WI38 (cell line): ENCODE measurements at regions not wholly inside any gene's neighbourhood (a gene's known extent, or its start where the extent isn't known, plus 50 kb on each side); places are given as distances from the start of the nearest gene placed in this dataset.

Source experiments
- H3K4me3 ChIP-seq: 2 replicates; pipeline ENCODE4 v1.5.1; 2011; ENCODE audit warnings: low read depth, mild to moderate bottlenecking, control low read depth, low read length
- CTCF ChIP-seq: IDR thresholded peaks from 2 replicates; pipeline ENCODE4 v1.5.1; 2012; ENCODE audit warnings: low read depth, mild to moderate bottlenecking, control low read depth, low read length

DNA sequence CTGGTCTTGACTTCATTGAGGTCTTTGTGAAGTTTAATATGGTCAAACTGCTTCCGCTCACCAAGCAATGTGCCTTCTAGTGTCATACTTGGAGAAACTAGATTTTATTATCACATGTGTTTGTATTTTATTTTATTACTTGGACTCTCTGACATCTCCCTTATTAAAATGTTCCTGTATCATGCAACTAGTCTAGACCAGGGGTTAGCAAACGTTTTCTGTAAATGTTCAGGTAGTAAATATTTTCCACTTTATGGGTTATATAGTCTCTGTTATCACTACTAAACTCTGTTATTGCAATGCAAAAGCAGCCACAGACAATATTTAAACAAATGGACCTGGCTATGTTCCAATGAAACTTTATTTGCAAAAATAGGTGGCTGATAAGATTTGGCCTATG lies 443.8 kb downstream of the MID1IP1 start:
- TF ChIP-seq CTCF, result no peak
- H3K4me3 ChIP-seq, result no peak overlapping the region

- TF ChIP-seq CTCF, result no peak
- no peak overlapping the region for H3K4me3 ChIP-seq
These were observed 446.3 kb downstream of the MID1IP1 start for GRCh38 chrX:39247536-39247935.

DNA sequence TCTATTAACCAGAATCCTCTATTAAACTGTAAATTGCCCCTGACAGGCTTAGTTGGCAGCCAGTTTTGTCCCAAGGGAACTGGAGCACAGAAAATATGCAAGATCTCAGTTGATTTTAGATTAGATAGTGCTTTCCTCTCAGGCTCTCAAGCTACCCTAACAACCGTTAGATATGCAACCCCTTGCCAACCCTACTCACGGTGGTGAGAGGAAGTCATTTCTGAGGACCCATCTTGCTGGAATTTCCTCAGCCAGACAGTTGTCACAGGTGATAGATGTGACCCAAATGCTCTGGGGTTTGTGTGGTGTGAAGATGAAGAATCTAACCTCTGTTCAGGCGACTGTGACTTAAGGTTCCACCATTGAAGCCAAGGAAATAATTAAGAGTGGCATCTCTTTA lies 447.1 kb downstream of the MID1IP1 start:
- no peak overlapping the region for H3K4me3 ChIP-seq
- no peak for TF ChIP-seq CTCF

DNA sequence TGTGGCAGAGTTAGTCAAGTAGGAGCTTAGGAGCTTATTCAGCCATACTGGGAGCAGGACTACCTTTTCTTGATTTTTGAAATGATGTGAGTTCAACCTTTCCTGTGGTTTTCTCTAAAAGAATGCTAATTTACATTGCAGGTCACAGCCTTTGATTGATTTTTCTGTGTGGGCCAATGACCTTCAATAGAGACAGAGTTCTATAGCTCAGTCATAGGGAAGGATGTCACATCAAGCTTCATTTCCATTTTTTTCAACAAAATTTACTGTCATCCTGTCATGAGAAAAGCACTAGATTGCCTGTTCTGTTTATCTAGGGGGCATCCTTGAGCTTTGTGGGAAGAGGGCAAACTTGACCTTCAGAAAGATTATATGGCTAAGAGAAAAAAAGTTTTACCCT lies 448.7 kb downstream of the MID1IP1 start:
- H3K4me3 ChIP-seq, result no peak overlapping the region
- no peak for TF ChIP-seq CTCF

DNA sequence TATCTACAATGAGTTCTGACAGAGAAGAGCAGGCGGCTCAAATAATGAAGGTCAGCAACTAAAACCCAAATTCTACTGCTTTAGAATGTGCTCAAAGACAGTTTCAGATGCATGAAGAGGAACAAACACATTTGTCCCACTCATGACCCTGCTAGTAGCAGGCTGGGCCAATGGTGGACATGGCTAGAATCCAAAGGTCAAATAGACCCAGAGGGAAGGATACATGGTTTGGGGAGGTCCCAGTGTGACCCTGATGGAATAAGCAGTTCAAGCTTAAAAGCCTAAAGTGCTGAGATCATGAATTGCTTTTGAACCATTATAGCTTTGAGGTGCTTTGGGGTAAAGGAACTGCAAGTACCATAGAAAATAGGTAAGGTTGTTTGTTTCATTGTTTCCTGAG lies 450.7 kb downstream of the MID1IP1 start:
- H3K4me3 ChIP-seq, result no peak overlapping the region
- no peak for TF ChIP-seq CTCF

DNA sequence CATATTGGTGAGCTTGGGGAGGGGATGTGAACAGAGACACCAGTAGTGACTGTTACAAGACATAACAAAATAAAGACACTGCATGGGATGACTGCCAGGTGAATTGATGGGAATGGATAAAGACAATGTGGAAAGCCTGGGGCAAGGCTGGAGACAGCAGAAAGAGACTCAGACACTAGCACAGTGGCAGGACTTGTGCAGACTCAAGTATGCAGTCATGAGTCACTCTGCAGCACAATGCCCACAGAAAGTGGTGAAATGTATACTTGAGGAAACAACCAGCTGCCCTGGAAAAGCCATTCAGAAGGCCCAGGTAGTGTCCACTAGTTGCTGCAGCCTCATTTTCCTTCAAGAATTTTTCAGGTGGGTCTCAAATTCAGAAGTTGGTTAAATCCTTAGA lies 452.3 kb downstream of the MID1IP1 start:
- H3K4me3 ChIP-seq, result no peak overlapping the region
- TF ChIP-seq CTCF, result no peak

GRCh38 chrX:39258331-39258730 lies 457.1 kb downstream of the MID1IP1 start:
- TF ChIP-seq CTCF, result no peak
- no peak overlapping the region for H3K4me3 ChIP-seq
